Gastroesophageal sphincter (tissue), 4 donors: ENCODE measurements at regions not wholly inside any gene's neighbourhood (a gene's known extent, or its start where the extent isn't known, plus 50 kb on each side); places are given as distances from the start of the nearest gene placed in this dataset.

ENCODE experiments used
- ATAC-seq: fragments of 150-250 bp; one replicate; pipeline ENCODE4 v1.9.1; 2016; ENCODE audit warnings: mild to moderate bottlenecking, moderate library complexity
- H3K27ac ChIP-seq, 4 donors: fragments of 200-600 bp; sonication (generic) in 3 of 4; 1 replicate in 3 of 4; 2 replicates in 1 of 4; pipeline ENCODE4 v1.5.1; 2016 to 2019
- H3K27me3 ChIP-seq: fragments of 200-600 bp; sonication (generic); one replicate; pipeline ENCODE4 v1.5.1; 2019
- H3K36me3 ChIP-seq, 2 donors: fragments of 200-600 bp; sonication (generic); one replicate each; pipeline ENCODE4 v1.5.1; 2019; ENCODE audit warnings: control low read depth in 1 of 2
- H3K4me1 ChIP-seq, 3 donors: fragments of 200-600 bp; sonication (generic); 1 replicate in 2 of 3; 2 replicates in 1 of 3; pipeline ENCODE4 v1.5.1; 2016 to 2019; ENCODE audit warnings: control low read depth in 2 of 3
- H3K4me3 ChIP-seq, 2 donors: fragments of 200-600 bp; sonication (generic); one replicate each; pipeline ENCODE4 v1.5.1; 2019; ENCODE audit warnings: mild to moderate bottlenecking in 1 of 2, moderate library complexity in 1 of 2
- H3K9me3 ChIP-seq, 3 donors: fragments of 200-600 bp; sonication (generic); one replicate each; pipeline ENCODE4 v1.5.1; 2017 to 2019; ENCODE audit warnings: control low read depth in 2 of 3
- EP300 ChIP-seq: sonication (generic); formaldehyde crosslinking; IDR thresholded peaks from one replicate; pipeline ENCODE4 v1.6.1; 2017; ENCODE audit warnings: antibody characterized with exemption, mild to moderate bottlenecking
- POLR2A ChIP-seq, 2 donors: fragments of 450-650 bp; IDR thresholded peaks; one replicate each; pipeline ENCODE4 v1.6.1; 2017; ENCODE audit warnings: antibody characterized with exemption in 2 of 2, mild to moderate bottlenecking in 2 of 2, moderate library complexity in 1 of 2
- POLR2AphosphoS5 ChIP-seq: sonication (generic); formaldehyde crosslinking; IDR thresholded peaks from one replicate; pipeline ENCODE4 v1.6.1; 2017; ENCODE audit warnings: antibody characterized with exemption
- WGBS, 2 donors: methylation state at CpG; one replicate each; pipeline ENCODE4 v1.1.5; 2018; ENCODE audit warnings: low coverage in 1 of 2; 5-methylcytosine and 5-hydroxymethylcytosine counted together
- TF ChIP-seq, protein P1 (sequence below), 4 experiments: fragments of 200-600 bp in 2 of 4; fragments of 450-650 bp in 2 of 4; sonication (generic) in 1 of 4; IDR thresholded peaks; one replicate each; pipeline ENCODE4 v1.5.1; 2017 to 2019; ENCODE audit warnings: antibody characterized with exemption in 4 of 4, mild to moderate bottlenecking in 2 of 4, moderate library complexity in 2 of 4

DNA sequence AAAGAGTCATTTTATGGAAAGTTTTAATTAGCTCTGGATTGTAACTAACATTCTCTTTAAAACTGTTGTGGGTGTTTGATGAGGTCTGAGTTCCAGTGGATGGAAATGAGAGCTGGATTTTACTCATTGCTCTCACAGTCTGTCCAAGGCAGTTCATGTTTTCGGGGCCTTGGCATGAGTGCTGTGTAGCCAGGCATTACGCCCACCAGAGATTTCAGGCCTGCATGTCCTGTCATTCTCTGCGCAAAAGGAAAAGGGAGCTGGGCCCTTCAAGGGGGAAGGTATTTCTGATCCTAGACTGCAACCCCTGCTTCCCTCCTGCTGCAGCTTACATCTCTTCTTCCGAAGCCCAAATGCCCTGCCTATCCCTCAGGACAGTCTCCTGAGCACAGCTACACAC lies 499.6 kb upstream of the TRPC7 start:
- WGBS, 2 donors, result 86 to 88% methylated on average over 1 to 4 of the region's 4 CpGs
- no peak for ATAC-seq
- Histone ChIP-seq H3K4me3 (no peak overlapping the region), H3K9me3 (no peaks in the 10 kb centered on the region), H3K36me3 (no peaks in the 10 kb centered on the region), H3K27me3 (no peaks in the 10 kb centered on the region), H3K27ac (no peak overlapping the region), H3K4me1 (no peaks in the 10 kb centered on the region)
- no peak for TF ChIP-seq POLR2AphosphoS5
- TF ChIP-seq EP300, result no peak
- TF ChIP-seq, protein P1, sequence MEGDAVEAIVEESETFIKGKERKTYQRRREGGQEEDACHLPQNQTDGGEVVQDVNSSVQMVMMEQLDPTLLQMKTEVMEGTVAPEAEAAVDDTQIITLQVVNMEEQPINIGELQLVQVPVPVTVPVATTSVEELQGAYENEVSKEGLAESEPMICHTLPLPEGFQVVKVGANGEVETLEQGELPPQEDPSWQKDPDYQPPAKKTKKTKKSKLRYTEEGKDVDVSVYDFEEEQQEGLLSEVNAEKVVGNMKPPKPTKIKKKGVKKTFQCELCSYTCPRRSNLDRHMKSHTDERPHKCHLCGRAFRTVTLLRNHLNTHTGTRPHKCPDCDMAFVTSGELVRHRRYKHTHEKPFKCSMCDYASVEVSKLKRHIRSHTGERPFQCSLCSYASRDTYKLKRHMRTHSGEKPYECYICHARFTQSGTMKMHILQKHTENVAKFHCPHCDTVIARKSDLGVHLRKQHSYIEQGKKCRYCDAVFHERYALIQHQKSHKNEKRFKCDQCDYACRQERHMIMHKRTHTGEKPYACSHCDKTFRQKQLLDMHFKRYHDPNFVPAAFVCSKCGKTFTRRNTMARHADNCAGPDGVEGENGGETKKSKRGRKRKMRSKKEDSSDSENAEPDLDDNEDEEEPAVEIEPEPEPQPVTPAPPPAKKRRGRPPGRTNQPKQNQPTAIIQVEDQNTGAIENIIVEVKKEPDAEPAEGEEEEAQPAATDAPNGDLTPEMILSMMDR (IDR thresholded peaks at IDR 0.05), result no peak
- no peak for TF ChIP-seq POLR2A (IDR thresholded peaks at IDR 0.05)

DNA sequence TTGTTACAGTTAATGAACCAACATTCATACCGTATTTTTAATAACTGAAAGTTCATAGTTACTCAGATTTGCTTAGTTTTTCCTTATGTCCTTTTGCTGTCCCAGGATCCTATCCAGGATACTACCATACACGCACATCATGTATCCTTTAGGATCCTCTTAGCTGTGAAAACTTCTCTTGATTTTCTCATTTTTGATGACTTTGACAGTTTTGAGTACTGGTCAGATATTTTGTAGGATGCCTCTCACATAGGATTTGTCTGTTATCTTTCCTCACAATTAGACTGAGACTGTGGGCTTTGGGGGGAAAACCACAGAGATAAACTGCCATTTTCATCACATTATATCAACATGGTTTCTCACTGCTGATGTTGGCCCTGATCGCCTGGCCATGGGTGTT lies 491.3 kb upstream of the TRPC7 start:
- TF ChIP-seq, protein P1 (IDR thresholded peaks at IDR 0.05), result no peak
- TF ChIP-seq POLR2A (IDR thresholded peaks at IDR 0.05) (no peak), EP300 (no peak), POLR2AphosphoS5 (no peak)
- no peak for ATAC-seq
- Histone ChIP-seq H3K27ac (no peak overlapping the region), H3K27me3 (no peaks in the 10 kb centered on the region), H3K4me3 (no peak overlapping the region), H3K9me3 (peaks cover 0 to 13% (median 0%) of the 10 kb centered on the region in 3 donors), H3K36me3 (no peaks in the 10 kb centered on the region), H3K4me1 (no peaks in the 10 kb centered on the region)
- WGBS, 2 donors, result 77 to 82% methylated on average over 2 to 3 of the region's 3 CpGs

DNA sequence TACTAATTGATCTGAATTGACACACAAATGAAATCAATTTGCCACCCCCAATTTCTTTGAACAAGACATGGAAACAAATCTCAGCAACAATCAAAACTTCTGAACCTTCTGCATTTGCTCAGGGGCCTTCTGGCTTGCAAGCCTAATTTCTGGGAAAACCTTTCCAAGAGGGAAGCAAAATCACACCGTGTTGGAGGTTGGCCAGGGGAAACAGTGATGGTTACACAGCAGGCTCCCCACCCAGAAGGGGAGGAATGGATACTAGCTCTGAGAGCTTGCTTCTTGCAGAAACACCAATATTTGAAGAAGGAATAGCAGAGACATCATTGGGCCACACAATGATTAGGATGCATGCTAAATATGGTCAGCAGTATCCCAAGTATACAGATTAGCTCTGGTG lies 488.6 kb upstream of the TRPC7 start:
- Histone ChIP-seq H3K4me3 (no peak overlapping the region), H3K4me1 (no peaks in the 10 kb centered on the region), H3K36me3 (no peaks in the 10 kb centered on the region), H3K9me3 (peaks cover 0 to 33% (median 0%) of the 10 kb centered on the region in 3 donors), H3K27ac (no peak overlapping the region), H3K27me3 (no peaks in the 10 kb centered on the region)
- WGBS, 2 donors, result no CpG with 5 or more reads among the region's 1 CpG
- TF ChIP-seq POLR2AphosphoS5 (no peak), EP300 (no peak), POLR2A (IDR thresholded peaks at IDR 0.05) (no peak)
- TF ChIP-seq, protein P1 (IDR thresholded peaks at IDR 0.05), result no peak
- no peak for ATAC-seq

DNA sequence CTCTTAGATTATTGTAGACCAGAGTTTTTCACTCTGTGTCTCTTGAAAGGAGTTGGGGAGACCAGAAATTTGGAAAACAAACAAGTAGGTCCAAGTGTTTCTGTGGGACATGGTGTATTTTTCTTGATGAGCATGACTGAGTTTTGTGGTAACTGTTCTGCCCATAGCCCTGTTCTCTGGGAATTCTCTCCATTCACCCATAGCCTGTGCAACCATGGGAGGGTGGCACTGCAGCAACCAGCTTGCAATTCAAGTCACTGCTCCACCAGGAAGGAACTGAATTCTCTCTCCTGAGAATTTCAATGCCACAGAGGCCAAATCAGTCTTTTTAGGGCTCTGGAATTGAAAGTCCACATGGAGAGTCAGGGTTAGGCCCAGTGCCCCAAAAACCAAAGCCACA lies 475.3 kb upstream of the TRPC7 start:
- ATAC-seq, result no peak

DNA sequence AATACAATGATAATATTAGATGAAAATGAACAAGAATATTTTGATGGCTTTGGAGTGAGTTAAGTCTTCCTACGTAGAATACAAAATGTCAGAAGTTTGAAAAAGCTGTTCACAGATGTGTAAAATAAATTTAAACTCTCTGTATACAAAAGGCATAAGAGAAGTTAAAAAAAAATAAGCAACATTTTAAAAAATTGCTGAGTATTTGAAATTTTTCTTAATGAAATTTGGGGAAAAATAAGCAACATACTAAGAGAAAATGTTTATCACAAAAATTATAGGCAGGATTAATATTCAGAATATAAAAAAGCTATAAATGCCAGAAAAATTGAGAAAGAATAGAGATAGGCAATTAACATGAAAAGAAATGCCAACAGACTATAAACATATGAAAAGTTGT lies 470.7 kb upstream of the TRPC7 start:
- no peak overlapping the region for H3K4me3 ChIP-seq
- no peaks in the 10 kb centered on the region for H3K9me3 ChIP-seq
- no peaks in the 10 kb centered on the region for H3K4me1 ChIP-seq
- no peak for ATAC-seq
- H3K27ac ChIP-seq, result no peak overlapping the region
- WGBS, 2 donors, result 63 to 86% methylated on average over 1 of the region's 1 CpG
- no peaks in the 10 kb centered on the region for H3K36me3 ChIP-seq
- TF ChIP-seq POLR2AphosphoS5, result no peak
- TF ChIP-seq, protein P1 (IDR thresholded peaks at IDR 0.05), result no peak
- TF ChIP-seq EP300, result no peak
- TF ChIP-seq POLR2A (IDR thresholded peaks at IDR 0.05), result no peak
- peaks cover 8% of the 10 kb centered on the region for H3K27me3 ChIP-seq

More for the DNA sequence above, 475.3 kb upstream of the TRPC7 start:
- Histone ChIP-seq H3K36me3 (no peaks in the 10 kb centered on the region), H3K9me3 (no peaks in the 10 kb centered on the region), H3K4me1 (no peaks in the 10 kb centered on the region), H3K4me3 (no peak overlapping the region), H3K27me3 (peaks cover 5% of the 10 kb centered on the region), H3K27ac (no peak overlapping the region)
- TF ChIP-seq EP300 (no peak), POLR2AphosphoS5 (no peak)
